ENCODE measurements at regions not wholly inside any gene's neighbourhood (a gene's known extent, or its start where the extent isn't known, plus 50 kb on each side); places are given as distances from the start of the nearest gene placed in this dataset.

GRCh38 chr2:156874707-156875106 lies 382.8 kb upstream of the GALNT5 start:
- no peak overlapping the region for H3K4me3 ChIP-seq
- intact Hi-C loops (cut with DNase I, micrococcal nuclease) = no loop called here
- no peaks in the 10 kb centered on the region for H3K4me1 ChIP-seq (ENCODE audit: low read depth)
- H3K36me3 ChIP-seq (ENCODE audit: low read depth) = no peaks in the 10 kb centered on the region
- ATAC-seq = no peak
- no peaks in the 10 kb centered on the region for H3K9me3 ChIP-seq
- no peak for DNase-seq
- TF ChIP-seq CTCF (IDR thresholded peaks at IDR 0.05) = no peak

GRCh38 chr2:156883804-156884203 lies 373.7 kb upstream of the GALNT5 start:
- intact Hi-C loops (cut with DNase I, micrococcal nuclease) = no loop called here
- no peak for TF ChIP-seq CTCF (IDR thresholded peaks at IDR 0.05)
- no peaks in the 10 kb centered on the region for H3K4me1 ChIP-seq (ENCODE audit: low read depth)
- DNase-seq (no peak), ATAC-seq (no peak)
- no peaks in the 10 kb centered on the region for H3K9me3 ChIP-seq
- no peaks in the 10 kb centered on the region for H3K36me3 ChIP-seq (ENCODE audit: low read depth)
- H3K4me3 ChIP-seq = no peak overlapping the region

- ATAC-seq (no peak), DNase-seq (no peak)
- no peaks in the 10 kb centered on the region for H3K4me1 ChIP-seq (ENCODE audit: low read depth)
- intact Hi-C loops (cut with DNase I, micrococcal nuclease) = no loop called here
- H3K36me3 ChIP-seq (ENCODE audit: low read depth) = no peaks in the 10 kb centered on the region
- H3K9me3 ChIP-seq = no peaks in the 10 kb centered on the region
- no peak for TF ChIP-seq CTCF (IDR thresholded peaks at IDR 0.05)
- H3K4me3 ChIP-seq = no peak overlapping the region
Measured at GRCh38 chr2:156884216-156884615, 373.3 kb upstream of the GALNT5 start.

- DNase-seq = no peak
- intact Hi-C loops (cut with DNase I, micrococcal nuclease) = loop anchor here in 1 of 2 donors (5.0 to 10.0 kb wide), 2 partner anchors 303 to 304 kb away; no protein-coding TSS in a partner anchor
- Histone ChIP-seq H3K4me1 (ENCODE audit: low read depth) (no peaks in the 10 kb centered on the region), H3K36me3 (ENCODE audit: low read depth) (no peaks in the 10 kb centered on the region), H3K4me3 (no peak overlapping the region), H3K9me3 (no peaks in the 10 kb centered on the region)
- no peak for TF ChIP-seq CTCF (IDR thresholded peaks at IDR 0.05)
- ATAC-seq = no peak
Measured at GRCh38 chr2:156890529-156891148, 366.9 kb upstream of the GALNT5 start.

GRCh38 chr2:156891609-156892008 lies 365.9 kb upstream of the GALNT5 start:
- intact Hi-C loops (cut with DNase I, micrococcal nuclease) = loop anchor here in 1 of 2 donors (5.0 to 10.0 kb wide), 2 partner anchors 303 to 304 kb away; no protein-coding TSS in a partner anchor

More at GRCh38 chr2:156891609-156892008, 365.9 kb upstream of the GALNT5 start:
- Histone ChIP-seq H3K9me3 (no peaks in the 10 kb centered on the region), H3K36me3 (ENCODE audit: low read depth) (no peaks in the 10 kb centered on the region), H3K4me3 (no peak overlapping the region), H3K4me1 (ENCODE audit: low read depth) (no peaks in the 10 kb centered on the region)
- ATAC-seq (no peak), DNase-seq (no peak)
- TF ChIP-seq CTCF (IDR thresholded peaks at IDR 0.05) = no peak
